Liver (tissue), 8 donors: ENCODE measurements at regions not wholly inside any gene's neighbourhood (a gene's known extent, or its start where the extent isn't known, plus 50 kb on each side); places are given as distances from the start of the nearest gene placed in this dataset.

ENCODE experiments used
- DNase-seq: peaks from one replicate; pipeline ENCODE4 v3.0.0-alpha.2; 2017; ENCODE audit warnings: low spot score
- H3K27ac ChIP-seq, 2 donors: one replicate each; pipeline ENCODE4 v1.7.0; 2013; ENCODE audit warnings: inconsistent platforms in 2 of 2, low read length in 2 of 2, control low read depth in 1 of 2, low read depth in 1 of 2, mild to moderate bottlenecking in 1 of 2
- H3K27me3 ChIP-seq, 4 donors: one replicate each; pipeline versions ENCODE4 v1.6.1 to v1.7.0; 2013; ENCODE audit warnings: low read length in 3 of 4, inconsistent platforms in 1 of 4, mild to moderate bottlenecking in 1 of 4, moderate library complexity in 1 of 4; ENCODE audit not compliant: control insufficient read depth in 4 of 4, insufficient read depth in 4 of 4
- H3K36me3 ChIP-seq, 4 donors: one replicate each; pipeline versions ENCODE4 v1.6.1 to v1.7.0; 2013; ENCODE audit warnings: low read length in 3 of 4, mild to moderate bottlenecking in 3 of 4, low read depth in 1 of 4, moderate library complexity in 1 of 4; ENCODE audit not compliant: control insufficient read depth in 4 of 4, insufficient read depth in 3 of 4
- H3K4me1 ChIP-seq, 4 donors: one replicate each; pipeline versions ENCODE4 v1.6.1 to v1.7.0; 2013; ENCODE audit warnings: low read length in 3 of 4, mild to moderate bottlenecking in 3 of 4, moderate library complexity in 1 of 4; ENCODE audit not compliant: control insufficient read depth in 4 of 4, insufficient read depth in 4 of 4
- H3K4me3 ChIP-seq, 3 donors: one replicate each; pipeline versions ENCODE4 v1.6.1 to v1.7.0; 2013; ENCODE audit warnings: low read length in 3 of 3, control low read depth in 1 of 3, low read depth in 1 of 3, mild to moderate bottlenecking in 1 of 3
- H3K9ac ChIP-seq, 2 donors: one replicate each; pipeline ENCODE4 v1.7.0; 2013; ENCODE audit warnings: low read length in 2 of 2, mild to moderate bottlenecking in 2 of 2, moderate library complexity in 2 of 2, control low read depth in 1 of 2, low read depth in 1 of 2
- H3K9me3 ChIP-seq, 4 donors: one replicate each; pipeline versions ENCODE4 v1.6.1 to v1.7.0; 2013; ENCODE audit warnings: low read length in 3 of 4; ENCODE audit not compliant: control insufficient read depth in 4 of 4
- ATF3 ChIP-seq: IDR thresholded peaks from 2 replicates; pipeline ENCODE4 v1.6.1; 2016; ENCODE audit warnings: antibody characterized with exemption
- EGR1 ChIP-seq, 2 donors: IDR thresholded peaks; 2 replicates each; pipeline ENCODE4 v1.6.1; 2016 to 2018; ENCODE audit warnings: antibody characterized with exemption in 2 of 2, low read depth in 2 of 2
- FOXA1 ChIP-seq: IDR thresholded peaks from 2 replicates; pipeline ENCODE4 v1.6.1; 2016; ENCODE audit warnings: antibody characterized with exemption
- FOXA2 ChIP-seq: IDR thresholded peaks from 2 replicates; pipeline ENCODE4 v1.6.1; 2016; ENCODE audit warnings: antibody characterized with exemption
- GABPA ChIP-seq, 2 donors: IDR thresholded peaks in 1 of 2; conservative IDR thresholded peaks in 1 of 2; 2 replicates each; pipeline ENCODE4 v1.6.1; 2016; ENCODE audit warnings: antibody characterized with exemption in 2 of 2, mild to moderate bottlenecking in 1 of 2, moderate library complexity in 1 of 2
- HNF4A ChIP-seq, 2 donors: conservative IDR thresholded peaks; 2 replicates each; pipeline ENCODE4 v1.6.1; 2016; ENCODE audit warnings: antibody characterized with exemption in 2 of 2, mild to moderate bottlenecking in 2 of 2
- JUND ChIP-seq, 2 donors: IDR thresholded peaks; 2 replicates each; pipeline ENCODE4 v1.6.1; 2016; ENCODE audit warnings: antibody characterized with exemption in 2 of 2
- NR2F2 ChIP-seq: IDR thresholded peaks from 2 replicates; pipeline ENCODE4 v1.6.1; 2016; ENCODE audit warnings: antibody characterized with exemption
- RAD21 ChIP-seq, 2 donors: IDR thresholded peaks; 2 replicates each; pipeline ENCODE4 v1.6.1; 2016; ENCODE audit warnings: antibody characterized with exemption in 2 of 2, mild to moderate bottlenecking in 2 of 2
- REST ChIP-seq: IDR thresholded peaks from 2 replicates; pipeline ENCODE4 v1.6.1; 2016; ENCODE audit warnings: antibody characterized with exemption, mild to moderate bottlenecking
- RXRA ChIP-seq, 2 donors: IDR thresholded peaks; 2 replicates each; pipeline ENCODE4 v1.6.1; 2017 to 2018; ENCODE audit warnings: antibody characterized with exemption in 2 of 2, mild to moderate bottlenecking in 1 of 2
- SP1 ChIP-seq: IDR thresholded peaks from 2 replicates; pipeline ENCODE4 v1.6.1; 2018; ENCODE audit warnings: antibody characterized with exemption, mild to moderate bottlenecking
- TAF1 ChIP-seq: conservative IDR thresholded peaks from 2 replicates; pipeline ENCODE4 v1.6.1; 2016; ENCODE audit warnings: antibody characterized with exemption, mild to moderate bottlenecking
- YY1 ChIP-seq: IDR thresholded peaks from 2 replicates; pipeline ENCODE4 v1.6.1; 2016; ENCODE audit warnings: antibody characterized with exemption, mild to moderate bottlenecking
- WGBS: extraction: QIAGEN DNeasy Blood & Tissue Kit; methylation state at CpG from one replicate; pipeline ENCODE4 v1.1.7; 2013; 5-methylcytosine and 5-hydroxymethylcytosine counted together
- TF ChIP-seq, protein P1 (sequence below): fragments of 150-350 bp; IDR thresholded peaks from 2 replicates; pipeline ENCODE4 v1.5.1; 2017; ENCODE audit warnings: improper control_type of control experiment, low read depth, low read length; ENCODE audit not compliant: missing input control
- TF ChIP-seq, protein P2 (sequence below): IDR thresholded peaks from 2 replicates; pipeline ENCODE4 v1.6.1; 2016; ENCODE audit warnings: antibody characterized with exemption
- TF ChIP-seq, protein P3 (sequence below): IDR thresholded peaks from 2 replicates; pipeline ENCODE4 v1.6.1; 2016; ENCODE audit warnings: antibody characterized with exemption
- donor health status: healthy.
- donor health status: healthy.
- donor health status: healthy.
- donor health status: healthy.
- donor health status: healthy.

- DNase-seq, result no peak
Observed at GRCh38 chr10:71043858-71044257, 155.5 kb upstream of the PCBD1 start.

GRCh38 chr10:71044720-71045119 lies 156.4 kb upstream of the PCBD1 start:
- H3K27me3 ChIP-seq, result no peaks in the 10 kb centered on the region
- H3K36me3 ChIP-seq, result no peaks in the 10 kb centered on the region
- 87% methylated on average over 7 of the region's 7 CpGs for WGBS
- no peaks in the 10 kb centered on the region for H3K9me3 ChIP-seq
- no peak overlapping the region for H3K9ac ChIP-seq
- H3K4me3 ChIP-seq, result no peak overlapping the region
- no peaks in the 10 kb centered on the region for H3K4me1 ChIP-seq
- TF ChIP-seq SP1 (no peak), TAF1 (no peak), RXRA (IDR thresholded peaks at IDR 0.05) (no peak), ATF3 (no peak), JUND (IDR thresholded peaks at IDR 0.05) (no peak), GABPA (IDR thresholded peaks at IDR 0.05 in 1 of 2, conservative IDR thresholded peaks at IDR 0.05 in 1 of 2) (no peak), YY1 (no peak), FOXA2 (no peak), HNF4A (conservative IDR thresholded peaks at IDR 0.05) (no peak)
- TF ChIP-seq, protein P1, sequence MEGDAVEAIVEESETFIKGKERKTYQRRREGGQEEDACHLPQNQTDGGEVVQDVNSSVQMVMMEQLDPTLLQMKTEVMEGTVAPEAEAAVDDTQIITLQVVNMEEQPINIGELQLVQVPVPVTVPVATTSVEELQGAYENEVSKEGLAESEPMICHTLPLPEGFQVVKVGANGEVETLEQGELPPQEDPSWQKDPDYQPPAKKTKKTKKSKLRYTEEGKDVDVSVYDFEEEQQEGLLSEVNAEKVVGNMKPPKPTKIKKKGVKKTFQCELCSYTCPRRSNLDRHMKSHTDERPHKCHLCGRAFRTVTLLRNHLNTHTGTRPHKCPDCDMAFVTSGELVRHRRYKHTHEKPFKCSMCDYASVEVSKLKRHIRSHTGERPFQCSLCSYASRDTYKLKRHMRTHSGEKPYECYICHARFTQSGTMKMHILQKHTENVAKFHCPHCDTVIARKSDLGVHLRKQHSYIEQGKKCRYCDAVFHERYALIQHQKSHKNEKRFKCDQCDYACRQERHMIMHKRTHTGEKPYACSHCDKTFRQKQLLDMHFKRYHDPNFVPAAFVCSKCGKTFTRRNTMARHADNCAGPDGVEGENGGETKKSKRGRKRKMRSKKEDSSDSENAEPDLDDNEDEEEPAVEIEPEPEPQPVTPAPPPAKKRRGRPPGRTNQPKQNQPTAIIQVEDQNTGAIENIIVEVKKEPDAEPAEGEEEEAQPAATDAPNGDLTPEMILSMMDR, result no peak
- no peak overlapping the region for H3K27ac ChIP-seq
- DNase-seq, result no peak

More at GRCh38 chr10:71043858-71044257, 155.5 kb upstream of the PCBD1 start:
- H3K9ac ChIP-seq, result no peak overlapping the region
- TF ChIP-seq NR2F2 (no peak), SP1 (no peak), HNF4A (conservative IDR thresholded peaks at IDR 0.05) (no peak), TAF1 (no peak), RXRA (IDR thresholded peaks at IDR 0.05) (no peak), FOXA1 (no peak)
- TF ChIP-seq, protein P2, sequence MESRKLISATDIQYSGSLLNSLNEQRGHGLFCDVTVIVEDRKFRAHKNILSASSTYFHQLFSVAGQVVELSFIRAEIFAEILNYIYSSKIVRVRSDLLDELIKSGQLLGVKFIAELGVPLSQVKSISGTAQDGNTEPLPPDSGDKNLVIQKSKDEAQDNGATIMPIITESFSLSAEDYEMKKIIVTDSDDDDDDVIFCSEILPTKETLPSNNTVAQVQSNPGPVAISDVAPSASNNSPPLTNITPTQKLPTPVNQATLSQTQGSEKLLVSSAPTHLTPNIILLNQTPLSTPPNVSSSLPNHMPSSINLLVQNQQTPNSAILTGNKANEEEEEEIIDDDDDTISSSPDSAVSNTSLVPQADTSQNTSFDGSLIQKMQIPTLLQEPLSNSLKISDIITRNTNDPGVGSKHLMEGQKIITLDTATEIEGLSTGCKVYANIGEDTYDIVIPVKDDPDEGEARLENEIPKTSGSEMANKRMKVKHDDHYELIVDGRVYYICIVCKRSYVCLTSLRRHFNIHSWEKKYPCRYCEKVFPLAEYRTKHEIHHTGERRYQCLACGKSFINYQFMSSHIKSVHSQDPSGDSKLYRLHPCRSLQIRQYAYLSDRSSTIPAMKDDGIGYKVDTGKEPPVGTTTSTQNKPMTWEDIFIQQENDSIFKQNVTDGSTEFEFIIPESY, result no peak
- no peak overlapping the region for H3K4me3 ChIP-seq
- 88% methylated on average over 4 of the region's 4 CpGs for WGBS
- H3K27me3 ChIP-seq, result no peaks in the 10 kb centered on the region
- no peaks in the 10 kb centered on the region for H3K36me3 ChIP-seq
- H3K4me1 ChIP-seq, result no peaks in the 10 kb centered on the region
- no peaks in the 10 kb centered on the region for H3K9me3 ChIP-seq
- no peak overlapping the region for H3K27ac ChIP-seq

DNA sequence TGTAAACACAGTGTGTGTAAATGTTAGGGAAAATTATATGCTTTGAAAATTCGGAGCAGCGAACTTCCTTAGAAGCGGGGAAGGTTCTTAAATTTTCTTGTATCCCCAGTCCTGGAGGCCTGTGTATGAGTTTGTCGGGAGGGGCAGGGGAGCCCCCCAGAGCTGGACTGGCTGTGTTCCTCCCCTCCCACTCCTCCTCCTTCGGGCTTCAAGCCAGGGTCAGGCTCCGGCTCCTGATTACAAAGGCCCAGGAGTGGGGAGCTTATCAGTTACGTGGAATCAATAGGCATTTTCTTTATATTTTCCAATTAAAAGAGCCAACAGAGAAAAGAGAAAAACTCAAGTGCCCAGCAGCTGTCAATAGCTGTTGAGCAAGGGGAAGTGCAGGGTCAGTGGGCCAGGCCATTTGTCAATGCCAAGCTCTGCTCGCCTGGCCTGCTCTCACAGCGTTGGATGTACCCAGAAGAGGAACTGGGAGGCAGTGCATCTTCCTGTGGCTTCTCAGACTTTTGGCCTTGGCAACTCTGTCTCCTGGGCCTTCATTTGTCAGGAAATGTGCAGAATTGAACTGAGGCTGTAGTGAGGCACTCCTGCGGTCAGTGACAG lies 156.9 kb upstream of the PCBD1 start:
- Histone ChIP-seq H3K4me3 (no peak overlapping the region), H3K9me3 (no peaks in the 10 kb centered on the region), H3K36me3 (no peaks in the 10 kb centered on the region), H3K27me3 (no peaks in the 10 kb centered on the region), H3K27ac (no peak overlapping the region), H3K9ac (no peak overlapping the region), H3K4me1 (no peaks in the 10 kb centered on the region)
- 78% methylated on average over 10 of the region's 10 CpGs for WGBS
- no peak for DNase-seq
- TF ChIP-seq SP1, result no peak
- TF ChIP-seq HNF4A (conservative IDR thresholded peaks at IDR 0.05), result no peak
- TF ChIP-seq, protein P2, result no peak
- no peak for TF ChIP-seq EGR1 (IDR thresholded peaks at IDR 0.05; ENCODE audit: low read depth in 2 of 2)
- no peak for TF ChIP-seq NR2F2
- TF ChIP-seq JUND (IDR thresholded peaks at IDR 0.05), result no peak
- no peak for TF ChIP-seq FOXA1
- TF ChIP-seq FOXA2, result no peak
- no peak for TF ChIP-seq RXRA (IDR thresholded peaks at IDR 0.05)
- no peak for TF ChIP-seq REST
- TF ChIP-seq GABPA (IDR thresholded peaks at IDR 0.05 in 1 of 2, conservative IDR thresholded peaks at IDR 0.05 in 1 of 2), result no peak
- no peak for TF ChIP-seq RAD21 (IDR thresholded peaks at IDR 0.05)
- TF ChIP-seq, protein P3, sequence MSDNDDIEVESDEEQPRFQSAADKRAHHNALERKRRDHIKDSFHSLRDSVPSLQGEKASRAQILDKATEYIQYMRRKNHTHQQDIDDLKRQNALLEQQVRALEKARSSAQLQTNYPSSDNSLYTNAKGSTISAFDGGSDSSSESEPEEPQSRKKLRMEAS, result no peak
